ENCODE measurements at regions not wholly inside any gene's neighbourhood (a gene's known extent, or its start where the extent isn't known, plus 50 kb on each side); places are given as distances from the start of the nearest gene placed in this dataset.
"Not testable (repeated sequence)": the region's sequence is repeated elsewhere in the genome, so short reads cannot be mapped to it uniquely, and the experiment has no call there.

DNA sequence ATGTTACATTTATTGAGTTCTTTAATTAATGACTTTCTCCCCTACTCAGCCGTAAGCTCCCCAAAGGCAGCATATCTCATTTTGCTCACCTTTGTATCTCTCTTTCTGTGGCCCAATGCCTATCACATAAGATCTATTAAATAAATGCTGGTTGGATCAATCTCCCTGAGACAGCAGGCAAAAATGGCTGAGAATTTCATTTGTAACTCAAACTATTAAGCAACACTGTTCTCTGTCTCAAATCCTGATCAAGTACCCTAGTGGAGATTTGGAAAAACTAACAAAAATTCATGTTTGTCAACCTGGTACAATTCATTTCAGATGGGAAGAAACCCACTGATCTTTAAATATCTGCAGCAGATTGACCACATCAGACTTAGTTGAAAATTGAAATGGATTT, 127.4 kb downstream of the ZFAND4 start:
- H3K4me2 ChIP-seq (replicated peaks; ENCODE audit: low read depth, low read length, poor library complexity, severe bottlenecking): no peak overlapping the region
- H3K9me3 Mint-ChIP-seq (ENCODE audit: insufficient read depth): no peaks in the 10 kb centered on the region
- H3K4me1 ChIP-seq (ENCODE audit: control insufficient read depth in 2 of 2, insufficient read depth in 2 of 2, low read length in 2 of 2): peaks cover 0 to 4% of the 10 kb centered on the region in 2 donors
- ATAC-seq (ENCODE audit: low read depth): no peak
- no peak overlapping the region for H3K4me3 ChIP-seq (ENCODE audit: control extremely low read depth in 1 of 5, extremely low read depth in 1 of 5, insufficient read depth in 1 of 5, low read depth in 2 of 5, low read length in 4 of 5)
- H3K4me1 Mint-ChIP-seq: peaks cover 19% of the 10 kb centered on the region
- H3K79me2 ChIP-seq (ENCODE audit: control insufficient read depth, insufficient read depth, low read length): peaks cover 27% of the 10 kb centered on the region
- no peak overlapping the region for H3K27ac Mint-ChIP-seq
- WGBS (ENCODE audit: insufficient coverage): no CpG with 5 or more reads among the region's 1 CpG
- peaks cover 2 to 13% of the 10 kb centered on the region in 2 experiments for H3K36me3 ChIP-seq (replicated peaks in 1 of 2; ENCODE audit: control extremely low read depth in 1 of 2, control insufficient read depth in 1 of 2, extremely low read depth in 1 of 2, insufficient read depth in 2 of 2, low read length in 1 of 2)
- no peak overlapping the region for H3K27ac ChIP-seq (ENCODE audit: low read length in 2 of 2)
- ChIA-PET CTCF (interaction anchor here (1.6 kb wide), 1 partner anchor 10 kb away, joined by 6 read pairs; no protein-coding TSS in a partner anchor), POLR2A (no interaction called here)
- no peak for DNase-seq
- no peaks in the 10 kb centered on the region for H3K9me3 ChIP-seq (ENCODE audit: control extremely low read depth in 1 of 3, control insufficient read depth in 2 of 3, insufficient read depth in 1 of 3, low read length in 2 of 3)
- H2AFZ ChIP-seq (ENCODE audit: insufficient read depth, low read depth, low read length, poor library complexity, severe bottlenecking): no peak overlapping the region
- peaks cover 21% of the 10 kb centered on the region for H4K20me1 ChIP-seq (ENCODE audit: control insufficient read depth, insufficient read depth, low read length, poor library complexity, severe bottlenecking)
- H3K9ac ChIP-seq (ENCODE audit: low read length): no peak overlapping the region
- H3K4me3 Mint-ChIP-seq: no peak overlapping the region
- H3K27me3 ChIP-seq (replicated peaks in 1 of 4; ENCODE audit: control extremely low read depth in 1 of 4, control insufficient read depth in 3 of 4, insufficient read depth in 4 of 4, low read length in 3 of 4): no peaks in the 10 kb centered on the region
- no peaks in the 10 kb centered on the region for H3K27me3 Mint-ChIP-seq
- intact Hi-C loops (cut with micrococcal nuclease): no loop called here
- TF ChIP-seq CTCF (IDR thresholded peaks at IDR 0.05) (no peak), EZH2 (IDR thresholded peaks at IDR 0.05; ENCODE audit: borderline replicate concordance, insufficient read depth, low read depth, low read length, poor library complexity, severe bottlenecking) (no peak)

- Histone ChIP-seq H3K9ac (ENCODE audit: low read length) (no peak overlapping the region), H3K27ac (ENCODE audit: low read length in 2 of 2) (no peak overlapping the region), H3K79me2 (ENCODE audit: control insufficient read depth, insufficient read depth, low read length) (peaks cover 30% of the 10 kb centered on the region), H3K4me1 (ENCODE audit: control insufficient read depth in 2 of 2, insufficient read depth in 2 of 2, low read length in 2 of 2) (peaks cover 0 to 4% of the 10 kb centered on the region in 2 donors), H2AFZ (ENCODE audit: insufficient read depth, low read depth, low read length, poor library complexity, severe bottlenecking) (no peak overlapping the region), H3K27me3 (replicated peaks in 1 of 4; ENCODE audit: control extremely low read depth in 1 of 4, control insufficient read depth in 3 of 4, insufficient read depth in 4 of 4, low read length in 3 of 4) (no peaks in the 10 kb centered on the region), H3K4me2 (replicated peaks; ENCODE audit: low read depth, low read length, poor library complexity, severe bottlenecking) (no peak overlapping the region), H3K4me3 (ENCODE audit: control extremely low read depth in 1 of 5, extremely low read depth in 1 of 5, insufficient read depth in 1 of 5, low read depth in 2 of 5, low read length in 4 of 5) (no peak overlapping the region), H4K20me1 (ENCODE audit: control insufficient read depth, insufficient read depth, low read length, poor library complexity, severe bottlenecking) (peaks cover 11% of the 10 kb centered on the region), H3K9me3 (ENCODE audit: control extremely low read depth in 1 of 3, control insufficient read depth in 2 of 3, insufficient read depth in 1 of 3, low read length in 2 of 3) (no peaks in the 10 kb centered on the region), H3K36me3 (replicated peaks in 1 of 2; ENCODE audit: control extremely low read depth in 1 of 2, control insufficient read depth in 1 of 2, extremely low read depth in 1 of 2, insufficient read depth in 2 of 2, low read length in 1 of 2) (peaks cover 2 to 11% of the 10 kb centered on the region in 2 experiments)
- WGBS (ENCODE audit: insufficient coverage): 100% methylated on average over 1 of the region's 1 CpG
- Mint-ChIP-seq H3K9me3 (ENCODE audit: insufficient read depth) (no peaks in the 10 kb centered on the region), H3K27ac (no peak overlapping the region), H3K4me1 (peaks cover 27% of the 10 kb centered on the region), H3K4me3 (no peak overlapping the region), H3K27me3 (no peaks in the 10 kb centered on the region)
- TF ChIP-seq CTCF (IDR thresholded peaks at IDR 0.05) (no peak), EZH2 (IDR thresholded peaks at IDR 0.05; ENCODE audit: borderline replicate concordance, insufficient read depth, low read depth, low read length, poor library complexity, severe bottlenecking) (no peak)
- CTCF ChIA-PET: interaction anchor here (1.6 kb wide), 1 partner anchor 11 kb away, joined by 6 read pairs; no protein-coding TSS in a partner anchor
- ATAC-seq (ENCODE audit: low read depth) (no peak), DNase-seq (no peak)
- intact Hi-C loops (cut with micrococcal nuclease): no loop called here
- POLR2A ChIA-PET: no interaction called here
These were observed 128.4 kb downstream of the ZFAND4 start for GRCh38 chr10:45544191-45544590.

DNA sequence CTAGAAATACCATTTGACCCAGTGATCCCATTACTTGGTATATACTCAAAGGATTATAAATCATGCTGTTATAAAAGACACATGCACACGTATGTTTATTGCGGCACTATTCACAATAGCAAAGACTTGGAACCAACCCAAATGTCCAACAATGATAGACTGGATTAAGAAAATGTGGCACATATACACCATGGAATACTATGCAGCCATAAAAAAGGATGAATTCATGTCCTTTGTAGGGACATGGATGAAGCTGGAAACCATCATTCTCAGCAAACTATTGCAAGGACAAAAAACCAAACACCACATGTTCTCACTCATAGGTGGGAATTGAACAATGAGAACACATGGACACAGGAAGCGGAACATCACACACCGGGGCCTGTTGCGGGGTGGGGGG, 131.5 kb downstream of the ZFAND4 start:
- ATAC-seq (ENCODE audit: low read depth); H3K9me3 Mint-ChIP-seq (ENCODE audit: insufficient read depth); H3K27me3 Mint-ChIP-seq; H3K36me3 ChIP-seq (replicated peaks in 1 of 2; ENCODE audit: control extremely low read depth in 1 of 2, control insufficient read depth in 1 of 2, extremely low read depth in 1 of 2, insufficient read depth in 2 of 2, low read length in 1 of 2); POLR2A ChIA-PET; H3K4me1 ChIP-seq (ENCODE audit: control insufficient read depth in 2 of 2, insufficient read depth in 2 of 2, low read length in 2 of 2); CTCF ChIA-PET; H2AFZ ChIP-seq (ENCODE audit: insufficient read depth, low read depth, low read length, poor library complexity, severe bottlenecking); H3K4me3 Mint-ChIP-seq; intact Hi-C loops (cut with micrococcal nuclease); H3K27ac Mint-ChIP-seq; H3K9me3 ChIP-seq (ENCODE audit: control extremely low read depth in 1 of 3, control insufficient read depth in 2 of 3, insufficient read depth in 1 of 3, low read length in 2 of 3); H3K27ac ChIP-seq (ENCODE audit: low read length in 2 of 2); H3K27me3 ChIP-seq (replicated peaks in 1 of 4; ENCODE audit: control extremely low read depth in 1 of 4, control insufficient read depth in 3 of 4, insufficient read depth in 4 of 4, low read length in 3 of 4); H3K9ac ChIP-seq (ENCODE audit: low read length); DNase-seq; H3K4me2 ChIP-seq (replicated peaks; ENCODE audit: low read depth, low read length, poor library complexity, severe bottlenecking); H3K4me3 ChIP-seq (ENCODE audit: control extremely low read depth in 1 of 5, extremely low read depth in 1 of 5, insufficient read depth in 1 of 5, low read depth in 2 of 5, low read length in 4 of 5): not testable (repeated sequence)
- Histone ChIP-seq H3K79me2 (ENCODE audit: control insufficient read depth, insufficient read depth, low read length) (peaks cover 44% of the 10 kb centered on the region), H4K20me1 (ENCODE audit: control insufficient read depth, insufficient read depth, low read length, poor library complexity, severe bottlenecking) (peaks cover 16% of the 10 kb centered on the region)
- WGBS (ENCODE audit: insufficient coverage): no CpG with 5 or more reads among the region's 5 CpGs
- peaks cover 35% of the 10 kb centered on the region for H3K4me1 Mint-ChIP-seq
